ENCODE measurements at regions not wholly inside any gene's neighbourhood (a gene's known extent, or its start where the extent isn't known, plus 50 kb on each side); places are given as distances from the start of the nearest gene placed in this dataset.

DNA sequence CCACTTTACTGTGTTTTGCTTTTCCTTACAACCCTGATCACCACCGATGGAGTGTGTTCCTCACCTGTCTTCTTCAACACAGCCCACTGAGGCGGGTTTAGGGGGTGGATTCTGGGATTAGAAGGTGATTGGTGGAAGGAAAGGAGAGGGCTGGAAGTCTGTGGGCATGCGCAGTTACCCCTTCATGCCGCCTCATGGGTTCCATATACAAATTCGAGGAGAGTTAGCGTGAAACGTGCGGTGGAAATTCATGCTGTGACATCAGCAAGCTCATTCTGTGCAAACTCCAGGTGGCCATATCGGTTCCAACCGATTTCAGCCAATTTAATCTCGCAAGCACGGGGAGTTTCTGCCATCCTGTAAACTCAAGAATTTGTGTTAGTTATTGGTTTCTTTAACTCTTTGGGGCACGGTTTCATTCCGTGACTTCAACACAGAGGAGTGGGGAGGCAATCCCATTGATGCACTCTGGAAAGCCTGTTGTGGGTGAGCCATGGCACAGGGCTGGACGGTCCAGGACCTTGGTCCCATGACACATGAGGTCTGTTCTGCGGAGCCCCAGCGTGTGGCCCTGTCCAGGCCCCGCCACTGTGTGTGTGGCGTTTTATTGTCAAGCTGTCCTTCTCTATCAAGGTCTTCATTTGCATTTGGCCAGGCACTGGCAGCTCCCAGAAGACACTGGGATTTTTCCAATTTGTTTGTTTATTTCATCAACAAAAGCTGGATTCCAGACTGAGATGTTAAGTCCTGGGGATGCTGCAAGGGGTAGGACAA lies 482.8 kb upstream of the SULF2 start:
- TF ChIP-seq, protein P1, sequence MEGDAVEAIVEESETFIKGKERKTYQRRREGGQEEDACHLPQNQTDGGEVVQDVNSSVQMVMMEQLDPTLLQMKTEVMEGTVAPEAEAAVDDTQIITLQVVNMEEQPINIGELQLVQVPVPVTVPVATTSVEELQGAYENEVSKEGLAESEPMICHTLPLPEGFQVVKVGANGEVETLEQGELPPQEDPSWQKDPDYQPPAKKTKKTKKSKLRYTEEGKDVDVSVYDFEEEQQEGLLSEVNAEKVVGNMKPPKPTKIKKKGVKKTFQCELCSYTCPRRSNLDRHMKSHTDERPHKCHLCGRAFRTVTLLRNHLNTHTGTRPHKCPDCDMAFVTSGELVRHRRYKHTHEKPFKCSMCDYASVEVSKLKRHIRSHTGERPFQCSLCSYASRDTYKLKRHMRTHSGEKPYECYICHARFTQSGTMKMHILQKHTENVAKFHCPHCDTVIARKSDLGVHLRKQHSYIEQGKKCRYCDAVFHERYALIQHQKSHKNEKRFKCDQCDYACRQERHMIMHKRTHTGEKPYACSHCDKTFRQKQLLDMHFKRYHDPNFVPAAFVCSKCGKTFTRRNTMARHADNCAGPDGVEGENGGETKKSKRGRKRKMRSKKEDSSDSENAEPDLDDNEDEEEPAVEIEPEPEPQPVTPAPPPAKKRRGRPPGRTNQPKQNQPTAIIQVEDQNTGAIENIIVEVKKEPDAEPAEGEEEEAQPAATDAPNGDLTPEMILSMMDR (conservative IDR thresholded peaks at IDR 0.05 in 1 of 2, IDR thresholded peaks at IDR 0.05 in 1 of 2; ENCODE audit: extremely low read depth in 1 of 2, insufficient read depth in 1 of 2, low read depth in 1 of 2, low read length in 2 of 2), result no peak
- TF ChIP-seq EZH2 (IDR thresholded peaks at IDR 0.05; ENCODE audit: borderline replicate concordance, low read length), result no peak

Measured in mammary epithelial cell (primary cell).